8988T (cell line): ENCODE measurements at regions not wholly inside any gene's neighbourhood (a gene's known extent, or its start where the extent isn't known, plus 50 kb on each side); places are given as distances from the start of the nearest gene placed in this dataset.

Source experiments
- DNase-seq: peaks from one replicate; pipeline ENCODE4 v3.0.0; 2011

GRCh38 chr10:129365767-129366402 lies 101.2 kb upstream of the MGMT start:
- no peak for DNase-seq

- no peak for DNase-seq
Measured at GRCh38 chr10:129366450-129366849, 100.6 kb upstream of the MGMT start.

GRCh38 chr10:129369566-129369965 lies 97.5 kb upstream of the MGMT start:
- no peak for DNase-seq

- no peak for DNase-seq
Measured at GRCh38 chr10:129371541-129371940, 95.5 kb upstream of the MGMT start.

GRCh38 chr10:129372172-129372571 lies 94.9 kb upstream of the MGMT start:
- DNase-seq: no peak

GRCh38 chr10:129373231-129373630 lies 93.8 kb upstream of the MGMT start:
- DNase-seq: no peak

- DNase-seq: no peak
Measured at GRCh38 chr10:129373718-129374117, 93.3 kb upstream of the MGMT start.

GRCh38 chr10:129375171-129375570 lies 91.9 kb upstream of the MGMT start:
- no peak for DNase-seq

DNA sequence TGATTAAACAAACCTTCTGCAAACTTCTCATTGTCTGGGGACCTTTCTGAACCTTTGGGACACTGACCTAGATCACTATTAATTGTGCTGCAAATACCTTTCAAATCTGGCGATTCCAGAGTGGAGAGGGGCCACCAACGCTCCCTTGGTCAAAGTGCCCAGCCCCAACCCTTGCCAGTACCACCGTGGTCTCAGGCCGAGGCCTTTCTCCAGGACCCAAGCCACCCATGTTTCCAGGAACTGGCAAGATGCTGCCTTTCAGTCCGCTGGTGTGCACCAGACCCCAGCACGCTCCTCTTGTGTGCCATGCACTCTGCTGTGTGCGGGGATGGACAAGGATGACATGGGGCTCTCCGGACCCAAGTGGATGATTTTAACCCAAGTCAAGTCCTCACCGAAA lies 91.1 kb upstream of the MGMT start:
- DNase-seq: no peak

GRCh38 chr10:129380279-129380678 lies 86.8 kb upstream of the MGMT start:
- no peak for DNase-seq

GRCh38 chr10:129381741-129382140 lies 85.3 kb upstream of the MGMT start:
- no peak for DNase-seq

- no peak for DNase-seq
Measured at GRCh38 chr10:129382401-129382800, 84.6 kb upstream of the MGMT start.

DNA sequence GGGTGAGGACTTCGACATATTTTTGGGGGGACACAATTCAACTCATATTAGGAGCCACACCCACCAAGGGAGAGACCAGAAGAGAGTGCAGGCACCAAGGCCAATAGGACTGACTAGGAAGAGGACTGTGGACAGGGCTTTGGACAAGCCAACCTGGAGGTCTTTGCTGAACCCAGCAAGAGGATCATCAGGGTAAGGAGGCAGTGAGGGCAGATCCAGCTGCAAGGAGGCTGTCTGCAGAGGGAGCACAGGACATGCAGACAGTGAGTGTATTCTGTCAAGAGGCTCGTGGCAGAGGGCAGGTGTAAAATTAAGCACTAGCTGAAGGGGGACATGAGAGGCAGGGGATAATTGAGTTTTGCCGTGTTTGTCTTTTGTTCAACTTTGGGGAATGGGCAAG lies 83.4 kb upstream of the MGMT start:
- no peak for DNase-seq

- DNase-seq: no peak
Measured at GRCh38 chr10:129385600-129385999, 81.4 kb upstream of the MGMT start.

DNA sequence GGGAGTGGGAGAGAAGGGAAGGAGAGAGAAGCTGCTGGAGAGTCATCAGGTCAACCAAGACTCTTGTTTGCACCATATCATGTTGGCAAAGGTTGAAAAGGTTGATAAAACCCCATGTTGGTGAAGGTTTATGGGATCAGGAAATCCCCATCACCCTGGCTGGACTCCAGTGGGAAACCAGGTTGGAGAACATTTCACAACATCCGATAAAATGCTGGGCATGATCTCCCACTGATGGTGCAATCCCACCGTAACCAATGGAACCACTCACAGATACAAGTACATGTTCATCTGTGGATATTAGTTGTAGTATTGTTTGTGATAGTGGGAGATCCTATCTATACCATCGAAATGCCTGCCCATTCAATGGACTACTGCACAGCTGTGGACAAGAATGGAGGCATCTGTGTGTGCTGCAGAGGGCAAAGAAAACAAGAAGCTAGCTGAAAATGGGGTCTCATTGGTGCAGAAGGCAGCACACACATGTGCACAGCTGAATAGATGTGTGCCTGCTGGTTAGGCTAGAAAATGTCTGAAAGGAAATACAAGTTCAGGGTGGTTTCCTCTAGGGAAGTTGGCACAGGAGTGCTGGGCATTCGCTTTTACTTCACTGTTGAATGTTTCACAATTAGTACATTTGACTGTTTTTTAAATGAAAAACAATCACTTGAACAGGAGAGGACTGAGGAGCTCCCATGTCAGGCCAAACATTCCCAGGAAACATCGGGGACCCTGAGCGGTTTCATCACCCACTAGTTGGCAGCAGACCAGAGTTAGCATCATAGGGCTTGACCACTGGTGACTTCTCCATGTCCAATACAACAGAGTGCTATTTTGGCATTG lies 80.4 kb upstream of the MGMT start:
- DNase-seq: no peak

- DNase-seq: no peak
Measured at GRCh38 chr10:129387258-129387525, 79.8 kb upstream of the MGMT start.

GRCh38 chr10:129388435-129388834 lies 78.6 kb upstream of the MGMT start:
- no peak for DNase-seq

DNA sequence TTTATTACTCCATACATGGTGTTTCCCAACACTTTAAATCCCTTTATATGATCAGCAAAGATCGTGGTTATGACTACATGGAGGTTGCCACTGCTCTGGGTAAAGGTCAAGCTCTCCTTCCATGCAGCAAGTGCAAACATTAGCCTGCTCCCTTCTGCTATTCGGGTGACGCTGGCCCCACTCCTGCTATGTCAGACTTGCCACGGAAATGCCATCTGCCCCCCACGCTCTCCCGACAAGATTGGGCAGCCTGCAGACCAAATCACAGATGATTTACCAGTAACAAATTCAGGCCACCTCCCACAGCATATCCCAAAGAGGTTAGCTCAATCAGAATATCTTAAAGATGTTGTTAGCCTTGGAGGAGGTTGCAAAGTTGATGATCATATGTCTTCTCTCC lies 77.8 kb upstream of the MGMT start:
- no peak for DNase-seq

- no peak for DNase-seq
Measured at GRCh38 chr10:129390147-129390546, 76.9 kb upstream of the MGMT start.

DNA sequence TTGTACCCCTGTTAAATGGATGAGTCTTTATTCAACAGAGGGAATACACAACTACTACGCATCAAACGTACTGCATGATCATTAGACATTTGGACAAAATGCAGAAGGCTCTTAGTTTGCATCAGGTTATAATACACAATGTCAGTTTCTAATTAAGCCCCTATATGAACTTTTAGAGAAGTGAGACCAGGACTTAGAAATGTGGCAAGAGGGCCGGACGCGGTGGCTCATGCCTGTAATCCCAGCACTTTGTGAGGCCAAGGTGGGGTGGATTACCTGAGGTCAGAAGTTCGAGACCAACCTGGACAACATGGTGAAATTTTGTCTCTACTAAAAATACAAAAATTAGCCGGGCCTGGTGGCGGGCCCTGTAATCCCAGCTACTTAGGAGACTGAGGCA lies 76.3 kb upstream of the MGMT start:
- no peak for DNase-seq

GRCh38 chr10:129391464-129391863 lies 75.6 kb upstream of the MGMT start:
- no peak for DNase-seq

DNA sequence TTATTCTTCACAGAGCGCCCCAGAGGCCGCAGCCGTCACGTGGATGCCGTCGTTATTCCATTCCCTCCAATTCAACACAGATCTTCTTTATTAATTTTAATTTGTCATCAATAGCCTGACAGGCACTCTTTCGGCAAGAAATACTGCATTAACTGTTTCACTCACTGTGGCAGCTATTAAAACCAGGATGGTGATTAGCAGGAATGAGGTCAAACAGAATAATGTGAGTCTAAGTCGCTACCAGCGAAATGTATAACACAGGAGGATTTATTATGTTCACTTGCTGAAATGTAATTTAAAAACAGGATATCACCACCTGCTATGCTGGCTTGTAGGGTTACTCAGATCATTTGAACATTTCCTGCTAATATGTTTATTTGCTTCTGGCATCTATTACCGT lies 74.2 kb upstream of the MGMT start:
- DNase-seq: no peak

- DNase-seq: no peak
Measured at GRCh38 chr10:129393812-129394211, 73.2 kb upstream of the MGMT start.

GRCh38 chr10:129394518-129395328 lies 72.3 kb upstream of the MGMT start:
- no peak for DNase-seq
